GM23338 (cell line): ENCODE measurements at regions not wholly inside any gene's neighbourhood (a gene's known extent, or its start where the extent isn't known, plus 50 kb on each side); places are given as distances from the start of the nearest gene placed in this dataset.

Experiments used
- POLR2AphosphoS5 ChIP-seq: IDR thresholded peaks from 2 replicates; pipeline ENCODE4 v1.6.1; 2016; ENCODE audit warnings: antibody characterized with exemption, low read depth
- TF ChIP-seq, protein P1 (sequence below), 2 experiments: fragments of 200-600 bp in 1 of 2; sonication (generic) in 1 of 2; conservative IDR thresholded peaks; 2 replicates each; pipeline versions ENCODE4 v1.5.1 to v1.6.1; 2016 to 2017; ENCODE audit warnings: antibody characterized with exemption in 2 of 2, low read depth in 2 of 2, mild to moderate bottlenecking in 2 of 2, moderate library complexity in 1 of 2
- TF ChIP-seq, protein P2 (sequence below): IDR thresholded peaks from one replicate; pipeline ENCODE4 v1.6.1; 2018; ENCODE audit warnings: antibody characterized with exemption; ENCODE audit not compliant: unreplicated experiment

DNA sequence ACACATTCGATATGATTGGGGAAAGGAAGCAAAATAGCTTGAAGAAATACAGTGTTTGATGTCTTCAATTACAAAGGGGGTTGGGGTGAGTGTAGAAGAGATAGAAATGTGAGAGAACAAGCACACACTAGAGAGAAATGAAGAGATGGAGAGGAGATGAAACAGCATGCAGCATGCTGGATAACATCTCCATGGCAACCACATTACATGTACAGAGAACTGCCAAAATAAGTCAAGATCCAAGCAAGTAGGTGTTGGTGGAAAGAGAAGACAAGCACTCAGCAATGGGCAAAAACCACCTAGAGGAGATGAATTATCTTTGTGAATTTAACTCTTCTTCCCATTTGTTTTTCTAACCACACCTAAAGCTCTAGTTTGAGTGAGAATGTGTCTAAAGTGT lies 289.8 kb downstream of the GRIN2B start:
- TF ChIP-seq, protein P1, sequence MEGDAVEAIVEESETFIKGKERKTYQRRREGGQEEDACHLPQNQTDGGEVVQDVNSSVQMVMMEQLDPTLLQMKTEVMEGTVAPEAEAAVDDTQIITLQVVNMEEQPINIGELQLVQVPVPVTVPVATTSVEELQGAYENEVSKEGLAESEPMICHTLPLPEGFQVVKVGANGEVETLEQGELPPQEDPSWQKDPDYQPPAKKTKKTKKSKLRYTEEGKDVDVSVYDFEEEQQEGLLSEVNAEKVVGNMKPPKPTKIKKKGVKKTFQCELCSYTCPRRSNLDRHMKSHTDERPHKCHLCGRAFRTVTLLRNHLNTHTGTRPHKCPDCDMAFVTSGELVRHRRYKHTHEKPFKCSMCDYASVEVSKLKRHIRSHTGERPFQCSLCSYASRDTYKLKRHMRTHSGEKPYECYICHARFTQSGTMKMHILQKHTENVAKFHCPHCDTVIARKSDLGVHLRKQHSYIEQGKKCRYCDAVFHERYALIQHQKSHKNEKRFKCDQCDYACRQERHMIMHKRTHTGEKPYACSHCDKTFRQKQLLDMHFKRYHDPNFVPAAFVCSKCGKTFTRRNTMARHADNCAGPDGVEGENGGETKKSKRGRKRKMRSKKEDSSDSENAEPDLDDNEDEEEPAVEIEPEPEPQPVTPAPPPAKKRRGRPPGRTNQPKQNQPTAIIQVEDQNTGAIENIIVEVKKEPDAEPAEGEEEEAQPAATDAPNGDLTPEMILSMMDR (conservative IDR thresholded peaks at IDR 0.05; ENCODE audit: low read depth in 2 of 2): no peak
- TF ChIP-seq POLR2AphosphoS5: no peak
- TF ChIP-seq, protein P2, sequence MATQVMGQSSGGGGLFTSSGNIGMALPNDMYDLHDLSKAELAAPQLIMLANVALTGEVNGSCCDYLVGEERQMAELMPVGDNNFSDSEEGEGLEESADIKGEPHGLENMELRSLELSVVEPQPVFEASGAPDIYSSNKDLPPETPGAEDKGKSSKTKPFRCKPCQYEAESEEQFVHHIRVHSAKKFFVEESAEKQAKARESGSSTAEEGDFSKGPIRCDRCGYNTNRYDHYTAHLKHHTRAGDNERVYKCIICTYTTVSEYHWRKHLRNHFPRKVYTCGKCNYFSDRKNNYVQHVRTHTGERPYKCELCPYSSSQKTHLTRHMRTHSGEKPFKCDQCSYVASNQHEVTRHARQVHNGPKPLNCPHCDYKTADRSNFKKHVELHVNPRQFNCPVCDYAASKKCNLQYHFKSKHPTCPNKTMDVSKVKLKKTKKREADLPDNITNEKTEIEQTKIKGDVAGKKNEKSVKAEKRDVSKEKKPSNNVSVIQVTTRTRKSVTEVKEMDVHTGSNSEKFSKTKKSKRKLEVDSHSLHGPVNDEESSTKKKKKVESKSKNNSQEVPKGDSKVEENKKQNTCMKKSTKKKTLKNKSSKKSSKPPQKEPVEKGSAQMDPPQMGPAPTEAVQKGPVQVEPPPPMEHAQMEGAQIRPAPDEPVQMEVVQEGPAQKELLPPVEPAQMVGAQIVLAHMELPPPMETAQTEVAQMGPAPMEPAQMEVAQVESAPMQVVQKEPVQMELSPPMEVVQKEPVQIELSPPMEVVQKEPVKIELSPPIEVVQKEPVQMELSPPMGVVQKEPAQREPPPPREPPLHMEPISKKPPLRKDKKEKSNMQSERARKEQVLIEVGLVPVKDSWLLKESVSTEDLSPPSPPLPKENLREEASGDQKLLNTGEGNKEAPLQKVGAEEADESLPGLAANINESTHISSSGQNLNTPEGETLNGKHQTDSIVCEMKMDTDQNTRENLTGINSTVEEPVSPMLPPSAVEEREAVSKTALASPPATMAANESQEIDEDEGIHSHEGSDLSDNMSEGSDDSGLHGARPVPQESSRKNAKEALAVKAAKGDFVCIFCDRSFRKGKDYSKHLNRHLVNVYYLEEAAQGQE: no peak
